DOHH2 (cell line): ENCODE measurements at regions not wholly inside any gene's neighbourhood (a gene's known extent, or its start where the extent isn't known, plus 50 kb on each side); places are given as distances from the start of the nearest gene placed in this dataset.
"Not testable (repeated sequence)": the region's sequence is repeated elsewhere in the genome, so short reads cannot be mapped to it uniquely, and the experiment has no call there.

Experiments
- CTCF ChIP-seq: fragments of 200-600 bp; sonication (generic); IDR thresholded peaks from one replicate; pipeline ENCODE4 v1.5.1; 2014; ENCODE audit warnings: antibody characterized with exemption, mild to moderate bottlenecking, low read depth, low read length; ENCODE audit not compliant: poor library complexity, severe bottlenecking
- EZH2phosphoT487 ChIP-seq: fragments of 200-600 bp; sonication (generic); IDR thresholded peaks from 2 replicates; pipeline ENCODE4 v1.6.1; 2017; ENCODE audit warnings: borderline replicate concordance, mild to moderate bottlenecking, antibody characterized with exemption, low read length, moderate library complexity, mixed read lengths

DNA sequence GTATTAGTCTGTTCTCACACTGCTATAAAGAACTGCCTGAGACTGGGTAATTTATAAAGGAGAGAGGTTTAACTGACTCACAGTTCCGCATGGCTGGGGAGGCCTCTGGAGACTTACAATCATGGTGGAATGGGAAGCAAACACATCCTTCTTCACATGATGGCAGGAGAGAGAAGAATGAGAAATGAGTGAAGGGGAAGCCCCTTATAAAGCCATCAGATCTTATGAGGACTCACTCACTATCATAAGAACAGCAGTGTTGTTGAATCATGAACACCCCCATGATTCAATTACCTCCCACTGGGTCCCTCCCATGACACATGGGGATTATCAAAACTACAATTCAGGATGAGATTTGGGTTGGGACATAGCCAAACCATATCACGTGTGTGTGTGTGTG, 1764.4 kb upstream of the SEL1L start:
- not testable (repeated sequence) for TF ChIP-seq CTCF, EZH2phosphoT487
